ENCODE measurements at regions not wholly inside any gene's neighbourhood (a gene's known extent, or its start where the extent isn't known, plus 50 kb on each side); places are given as distances from the start of the nearest gene placed in this dataset.

GRCh38 chr18:41657189-41657588, 297.8 kb upstream of the PIK3C3 start:
- no peak for TF ChIP-seq CTCF (IDR thresholded peaks at IDR 0.05; ENCODE audit: low read depth, low read length)
- TF ChIP-seq POLR2A (IDR thresholded peaks at IDR 0.05; ENCODE audit: extremely low read depth, insufficient read length) = no peak
- no peak for TF ChIP-seq MAX (IDR thresholded peaks at IDR 0.05; ENCODE audit: low read depth, low read length)
